ENCODE measurements at regions not wholly inside any gene's neighbourhood (a gene's known extent, or its start where the extent isn't known, plus 50 kb on each side); places are given as distances from the start of the nearest gene placed in this dataset.
A peak's percentile ranks its signal among the peaks of the same experiment; 100 is the strongest.

DNA sequence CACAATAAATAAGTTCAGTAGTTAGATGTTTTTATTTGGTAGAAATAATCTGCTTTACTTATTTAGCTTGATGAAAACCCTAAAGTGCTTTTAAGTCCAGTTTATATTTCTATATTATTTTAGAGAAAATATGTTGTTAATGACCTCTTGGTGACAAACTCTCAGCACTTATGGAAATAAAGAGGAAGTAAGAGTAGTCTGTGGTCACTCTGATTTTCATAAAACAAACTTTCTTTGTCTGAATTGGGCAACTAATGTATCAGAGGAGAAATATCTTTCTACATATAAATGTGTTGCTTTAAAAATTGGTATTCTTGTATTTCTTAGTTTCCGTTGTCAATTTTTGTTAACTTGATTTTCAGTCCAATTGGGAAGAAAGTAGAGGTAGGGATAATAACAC is 878.9 kb upstream of the SEL1L start:
- no peak overlapping the region for H2BK12ac ChIP-seq (ENCODE audit: low read length in 2 of 2)
- H3K36me3 ChIP-seq (ENCODE audit: control insufficient read depth in 1 of 2, insufficient read depth in 2 of 2, low read depth in 1 of 2, low read length in 2 of 2): no peaks in the 10 kb centered on the region
- no CpG with 5 or more reads among the region's 1 CpG for WGBS
- H2BK120ac ChIP-seq (ENCODE audit: low read depth, low read length): no peak overlapping the region
- no peak overlapping the region for H3K23ac ChIP-seq (ENCODE audit: low read length in 2 of 2)
- H3K79me1 ChIP-seq (replicated peaks; ENCODE audit: low read length, poor library complexity, severe bottlenecking): no peaks in the 10 kb centered on the region
- H4K91ac ChIP-seq (ENCODE audit: low read length): no peak overlapping the region
- no peak overlapping the region for H3K27ac ChIP-seq (ENCODE audit: low read length, poor library complexity, severe bottlenecking)
- H2AK5ac ChIP-seq (ENCODE audit: low read length, severe bottlenecking): no peak overlapping the region
- H3K9me3 ChIP-seq (ENCODE audit: control insufficient read depth, low read length): peaks cover under 1% of the 10 kb centered on the region
- H2BK15ac ChIP-seq (ENCODE audit: low read depth, poor library complexity, severe bottlenecking): no peak overlapping the region
- H3K4me2 ChIP-seq (ENCODE audit: low read length, poor library complexity, severe bottlenecking): no peak overlapping the region
- H2AFZ ChIP-seq (ENCODE audit: low read depth, low read length): no peak overlapping the region
- no peak overlapping the region for H3K9ac ChIP-seq (ENCODE audit: low read length)
- no peaks in the 10 kb centered on the region for H3K4me1 ChIP-seq (ENCODE audit: control insufficient read depth, insufficient read depth, low read depth, low read length)
- H2BK5ac ChIP-seq (ENCODE audit: low read depth, low read length, poor library complexity, severe bottlenecking): no peak overlapping the region
- no peak overlapping the region for H4K8ac ChIP-seq (ENCODE audit: low read length)
- no peaks in the 10 kb centered on the region for H3K27me3 ChIP-seq (ENCODE audit: control insufficient read depth in 1 of 2, insufficient read depth in 1 of 2, low read length in 2 of 2)
- H3K18ac ChIP-seq (ENCODE audit: low read depth in 1 of 2, low read length in 2 of 2): no peak overlapping the region
- no peak overlapping the region for H3K14ac ChIP-seq (ENCODE audit: low read length in 2 of 2)
- DNase-seq: no peak
- H3K4ac ChIP-seq (ENCODE audit: low read depth in 1 of 2, low read length in 2 of 2): no peak overlapping the region
- H3K4me3 ChIP-seq (ENCODE audit: insufficient read depth in 1 of 2, low read depth in 1 of 2, low read length in 2 of 2): no peak overlapping the region

GRCh38 chr14:82414853-82415539 is 881.3 kb upstream of the SEL1L start:
- no peak overlapping the region for H2AK5ac ChIP-seq (ENCODE audit: low read length, severe bottlenecking)
- DNase-seq: peak; percentile 26
- H4K8ac ChIP-seq (ENCODE audit: low read length): no peak overlapping the region
- H2BK12ac ChIP-seq (ENCODE audit: low read length in 2 of 2): no peak overlapping the region
- no peak overlapping the region for H3K27ac ChIP-seq (ENCODE audit: low read length, poor library complexity, severe bottlenecking)
- no peaks in the 10 kb centered on the region for H3K4me1 ChIP-seq (ENCODE audit: control insufficient read depth, insufficient read depth, low read depth, low read length)
- H3K14ac ChIP-seq (ENCODE audit: low read length in 2 of 2): no peak overlapping the region
- H3K4ac ChIP-seq (ENCODE audit: low read depth in 1 of 2, low read length in 2 of 2): no peak overlapping the region
- no peak overlapping the region for H3K9ac ChIP-seq (ENCODE audit: low read length)
- H4K91ac ChIP-seq (ENCODE audit: low read length): no peak overlapping the region
- no CpG with 5 or more reads among the region's 1 CpG for WGBS
- H3K18ac ChIP-seq (ENCODE audit: low read depth in 1 of 2, low read length in 2 of 2): no peak overlapping the region
- H3K4me3 ChIP-seq (ENCODE audit: insufficient read depth in 1 of 2, low read depth in 1 of 2, low read length in 2 of 2): no peak overlapping the region
- no peaks in the 10 kb centered on the region for H3K79me1 ChIP-seq (replicated peaks; ENCODE audit: low read length, poor library complexity, severe bottlenecking)
- H3K9me3 ChIP-seq (ENCODE audit: control insufficient read depth, low read length): peaks cover 24% of the 10 kb centered on the region
- no peak overlapping the region for H2AFZ ChIP-seq (ENCODE audit: low read depth, low read length)
- H3K23ac ChIP-seq (ENCODE audit: low read length in 2 of 2): no peak overlapping the region
- H3K36me3 ChIP-seq (ENCODE audit: control insufficient read depth in 1 of 2, insufficient read depth in 2 of 2, low read depth in 1 of 2, low read length in 2 of 2): no peaks in the 10 kb centered on the region
- no peak overlapping the region for H3K4me2 ChIP-seq (ENCODE audit: low read length, poor library complexity, severe bottlenecking)
- no peak overlapping the region for H2BK5ac ChIP-seq (ENCODE audit: low read depth, low read length, poor library complexity, severe bottlenecking)
- H3K27me3 ChIP-seq (ENCODE audit: control insufficient read depth in 1 of 2, insufficient read depth in 1 of 2, low read length in 2 of 2): no peaks in the 10 kb centered on the region
- H2BK120ac ChIP-seq (ENCODE audit: low read depth, low read length): no peak overlapping the region
- H2BK15ac ChIP-seq (ENCODE audit: low read depth, poor library complexity, severe bottlenecking): no peak overlapping the region

DNA sequence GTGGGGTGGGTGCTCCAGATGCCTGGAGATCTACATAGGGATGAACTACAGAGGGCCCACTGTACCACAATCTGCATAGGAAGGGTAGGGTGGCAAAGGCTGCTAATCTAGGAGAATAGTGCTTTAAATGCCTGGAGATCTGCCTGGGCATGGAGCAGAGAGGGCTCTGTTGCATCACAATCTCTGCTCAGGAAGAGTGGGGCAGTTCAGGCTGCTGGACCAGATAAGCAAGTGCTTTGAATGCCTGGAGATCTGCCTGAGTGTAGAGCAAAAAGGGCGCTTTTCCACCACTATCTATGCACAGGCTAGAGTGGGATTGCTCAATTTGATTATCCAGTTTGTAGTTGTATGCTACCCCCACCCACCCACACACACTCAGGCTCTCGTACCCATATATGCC is 886.3 kb upstream of the SEL1L start:
- Histone ChIP-seq H3K36me3 (ENCODE audit: control insufficient read depth in 1 of 2, insufficient read depth in 2 of 2, low read depth in 1 of 2, low read length in 2 of 2) (no peaks in the 10 kb centered on the region), H2AK5ac (ENCODE audit: low read length, severe bottlenecking) (no peak overlapping the region), H2BK12ac (ENCODE audit: low read length in 2 of 2) (no peak overlapping the region), H3K27ac (ENCODE audit: low read length, poor library complexity, severe bottlenecking) (no peak overlapping the region), H3K4me3 (ENCODE audit: insufficient read depth in 1 of 2, low read depth in 1 of 2, low read length in 2 of 2) (no peak overlapping the region), H2BK120ac (ENCODE audit: low read depth, low read length) (no peak overlapping the region), H3K4me2 (ENCODE audit: low read length, poor library complexity, severe bottlenecking) (no peak overlapping the region), H4K91ac (ENCODE audit: low read length) (no peak overlapping the region), H3K18ac (ENCODE audit: low read depth in 1 of 2, low read length in 2 of 2) (no peak overlapping the region), H2BK15ac (ENCODE audit: low read depth, poor library complexity, severe bottlenecking) (no peak overlapping the region), H3K4ac (ENCODE audit: low read depth in 1 of 2, low read length in 2 of 2) (no peak overlapping the region), H3K9me3 (ENCODE audit: control insufficient read depth, low read length) (peaks cover 24% of the 10 kb centered on the region), H2BK5ac (ENCODE audit: low read depth, low read length, poor library complexity, severe bottlenecking) (no peak overlapping the region), H3K79me1 (replicated peaks; ENCODE audit: low read length, poor library complexity, severe bottlenecking) (no peaks in the 10 kb centered on the region), H4K8ac (ENCODE audit: low read length) (no peak overlapping the region), H3K4me1 (ENCODE audit: control insufficient read depth, insufficient read depth, low read depth, low read length) (no peaks in the 10 kb centered on the region), H3K14ac (ENCODE audit: low read length in 2 of 2) (no peak overlapping the region), H2AFZ (ENCODE audit: low read depth, low read length) (no peak overlapping the region), H3K9ac (ENCODE audit: low read length) (no peak overlapping the region), H3K27me3 (ENCODE audit: control insufficient read depth in 1 of 2, insufficient read depth in 1 of 2, low read length in 2 of 2) (no peaks in the 10 kb centered on the region), H3K23ac (ENCODE audit: low read length in 2 of 2) (no peak overlapping the region)
- WGBS: 47% methylated on average over 2 of the region's 2 CpGs
- DNase-seq: no peak

- no peak for DNase-seq
- Histone ChIP-seq H4K8ac (ENCODE audit: low read length) (no peak overlapping the region), H3K79me1 (replicated peaks; ENCODE audit: low read length, poor library complexity, severe bottlenecking) (no peaks in the 10 kb centered on the region), H3K4me1 (ENCODE audit: control insufficient read depth, insufficient read depth, low read depth, low read length) (no peaks in the 10 kb centered on the region), H3K18ac (ENCODE audit: low read depth in 1 of 2, low read length in 2 of 2) (no peak overlapping the region), H3K36me3 (ENCODE audit: control insufficient read depth in 1 of 2, insufficient read depth in 2 of 2, low read depth in 1 of 2, low read length in 2 of 2) (no peaks in the 10 kb centered on the region), H3K9ac (ENCODE audit: low read length) (no peak overlapping the region), H3K27ac (ENCODE audit: low read length, poor library complexity, severe bottlenecking) (no peak overlapping the region), H3K14ac (ENCODE audit: low read length in 2 of 2) (no peak overlapping the region), H3K4me3 (ENCODE audit: insufficient read depth in 1 of 2, low read depth in 1 of 2, low read length in 2 of 2) (no peak overlapping the region), H3K27me3 (ENCODE audit: control insufficient read depth in 1 of 2, insufficient read depth in 1 of 2, low read length in 2 of 2) (no peaks in the 10 kb centered on the region), H3K4ac (ENCODE audit: low read depth in 1 of 2, low read length in 2 of 2) (no peak overlapping the region), H3K9me3 (ENCODE audit: control insufficient read depth, low read length) (peaks cover 24% of the 10 kb centered on the region), H4K91ac (ENCODE audit: low read length) (no peak overlapping the region), H2BK120ac (ENCODE audit: low read depth, low read length) (no peak overlapping the region), H2BK12ac (ENCODE audit: low read length in 2 of 2) (no peak overlapping the region), H2AFZ (ENCODE audit: low read depth, low read length) (no peak overlapping the region), H2AK5ac (ENCODE audit: low read length, severe bottlenecking) (no peak overlapping the region), H2BK15ac (ENCODE audit: low read depth, poor library complexity, severe bottlenecking) (no peak overlapping the region), H3K23ac (ENCODE audit: low read length in 2 of 2) (no peak overlapping the region), H3K4me2 (ENCODE audit: low read length, poor library complexity, severe bottlenecking) (no peak overlapping the region), H2BK5ac (ENCODE audit: low read depth, low read length, poor library complexity, severe bottlenecking) (no peak overlapping the region)
- WGBS: 89% methylated on average over 4 of the region's 5 CpGs
Observed at GRCh38 chr14:82420871-82421270, 887.2 kb upstream of the SEL1L start.
